Activated naive CD8-positive, alpha-beta T cell treated with anti-CD3 and anti-CD28 coated beads, Interleukin-2, amount 10 ng/mL, durations not matched to agents 7 days and 5 days (primary cell): ENCODE measurements at regions not wholly inside any gene's neighbourhood (a gene's known extent, or its start where the extent isn't known, plus 50 kb on each side); places are given as distances from the start of the nearest gene placed in this dataset.

Source experiments
- ATAC-seq: fragments of 150-1000 bp; cut with Tn5 transposase; one replicate; pipeline ENCODE4 v1.10.0; 2021; ENCODE audit warnings: low read depth, moderate library complexity
- POLR2A ChIA-PET: fragments of 350-600 bp; sonication (Branson Sonifier 250); formaldehyde crosslinking; loops from one replicate; lab custom pipeline; 2021; ENCODE audit warnings: antibody characterized with exemption; lab: Charles Lee
- DNase-seq: peaks from one replicate; pipeline ENCODE4 v3.0.0; 2021
- H3K27ac Mint-ChIP-seq: one replicate; pipeline ENCODE4 v1.8.0; 2022; ENCODE audit warnings: mild to moderate bottlenecking, mixed read lengths
- H3K27me3 Mint-ChIP-seq: one replicate; pipeline ENCODE4 v1.8.0; 2022; ENCODE audit warnings: mild to moderate bottlenecking, moderate library complexity, mixed read lengths
- H3K36me3 Mint-ChIP-seq: one replicate; pipeline ENCODE4 v1.8.0; 2021; ENCODE audit warnings: mild to moderate bottlenecking, mixed read lengths
- H3K4me1 Mint-ChIP-seq: one replicate; pipeline ENCODE4 v1.8.0; 2021; ENCODE audit warnings: mixed read lengths
- H3K4me3 Mint-ChIP-seq: one replicate; pipeline ENCODE4 v1.8.0; 2022; ENCODE audit warnings: mild to moderate bottlenecking, moderate library complexity, mixed read lengths
- H3K9me3 Mint-ChIP-seq: one replicate; pipeline ENCODE4 v1.8.0; 2021; ENCODE audit warnings: mixed read lengths

- H3K4me3 Mint-ChIP-seq: no peak overlapping the region
- H3K27ac Mint-ChIP-seq: no peak overlapping the region
- ATAC-seq: no peak
- H3K9me3 Mint-ChIP-seq: peaks cover 14% of the 10 kb centered on the region
- H3K36me3 Mint-ChIP-seq: no peaks in the 10 kb centered on the region
- no peaks in the 10 kb centered on the region for H3K27me3 Mint-ChIP-seq
- H3K4me1 Mint-ChIP-seq: no peaks in the 10 kb centered on the region
- POLR2A ChIA-PET: no interaction called here
- DNase-seq: no peak
These were observed 93.8 kb downstream of the GLRX3 start for GRCh38 chr10:130230036-130230435.

DNA sequence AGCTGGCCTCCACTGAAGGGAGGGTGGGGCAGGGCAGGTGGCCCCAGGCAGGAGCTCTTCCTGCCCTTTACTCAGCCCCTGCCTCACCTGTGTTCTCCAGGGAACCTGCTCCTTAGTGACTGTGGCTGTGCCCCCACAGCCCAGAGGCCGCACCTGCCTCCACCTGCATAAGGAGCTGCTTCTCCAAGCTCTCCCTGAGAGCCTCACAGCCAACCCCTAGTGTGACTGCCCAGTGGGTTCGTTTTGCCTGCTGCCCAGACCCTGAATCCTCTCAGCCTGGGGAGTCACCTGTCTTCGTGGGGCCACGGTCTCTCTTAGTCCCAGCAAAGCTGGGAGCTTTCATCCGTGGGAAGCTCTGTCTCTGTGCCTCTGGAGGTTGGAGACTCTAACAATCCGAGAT, 94.4 kb downstream of the GLRX3 start:
- POLR2A ChIA-PET: no interaction called here
- H3K4me1 Mint-ChIP-seq: no peaks in the 10 kb centered on the region
- H3K27me3 Mint-ChIP-seq: no peaks in the 10 kb centered on the region
- H3K9me3 Mint-ChIP-seq: peaks cover 14% of the 10 kb centered on the region
- H3K27ac Mint-ChIP-seq: no peak overlapping the region
- H3K4me3 Mint-ChIP-seq: no peak overlapping the region
- DNase-seq: no peak
- no peaks in the 10 kb centered on the region for H3K36me3 Mint-ChIP-seq
- ATAC-seq: no peak

GRCh38 chr10:130231251-130231741, 95.1 kb downstream of the GLRX3 start:
- Mint-ChIP-seq H3K36me3 (no peaks in the 10 kb centered on the region), H3K27me3 (peaks cover 1% of the 10 kb centered on the region), H3K27ac (no peak overlapping the region), H3K4me3 (no peak overlapping the region), H3K9me3 (peaks cover 14% of the 10 kb centered on the region), H3K4me1 (no peaks in the 10 kb centered on the region)
- POLR2A ChIA-PET: no interaction called here
- DNase-seq: no peak
- no peak for ATAC-seq

GRCh38 chr10:130232166-130233034, 96.2 kb downstream of the GLRX3 start:
- H3K4me3 Mint-ChIP-seq: no peak overlapping the region
- POLR2A ChIA-PET: no interaction called here
- no peak overlapping the region for H3K27ac Mint-ChIP-seq
- no peaks in the 10 kb centered on the region for H3K4me1 Mint-ChIP-seq
- no peaks in the 10 kb centered on the region for H3K36me3 Mint-ChIP-seq
- H3K27me3 Mint-ChIP-seq: peaks cover 5% of the 10 kb centered on the region
- ATAC-seq: no peak
- peaks cover 6% of the 10 kb centered on the region for H3K9me3 Mint-ChIP-seq
- no peak for DNase-seq

GRCh38 chr10:130233035-130233360, 96.8 kb downstream of the GLRX3 start:
- POLR2A ChIA-PET: no interaction called here
- ATAC-seq: no peak
- Mint-ChIP-seq H3K36me3 (no peaks in the 10 kb centered on the region), H3K4me3 (no peak overlapping the region), H3K9me3 (peaks cover 5% of the 10 kb centered on the region), H3K27ac (no peak overlapping the region), H3K4me1 (no peaks in the 10 kb centered on the region), H3K27me3 (peaks cover 10% of the 10 kb centered on the region)
- no peak for DNase-seq

DNA sequence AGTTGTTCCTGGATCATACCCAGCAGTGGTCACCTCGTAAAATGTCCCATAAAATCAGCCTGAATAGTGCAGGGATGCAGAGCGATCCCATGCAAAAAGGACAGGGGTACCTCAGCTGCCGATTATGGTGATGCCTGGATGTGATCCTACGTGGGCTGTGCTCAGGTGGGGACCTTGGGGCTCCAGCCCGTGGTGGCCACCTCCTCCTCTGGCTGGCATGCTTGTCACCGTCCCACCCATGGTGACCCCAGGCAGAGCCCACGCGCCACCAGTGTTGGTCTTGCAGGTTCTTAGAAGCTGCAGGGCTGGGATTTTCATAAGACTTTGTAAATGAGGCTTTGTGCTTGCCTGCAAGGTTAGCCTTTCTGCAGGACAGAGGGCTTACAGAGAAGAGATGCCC, 97.2 kb downstream of the GLRX3 start:
- no peaks in the 10 kb centered on the region for H3K4me1 Mint-ChIP-seq
- H3K36me3 Mint-ChIP-seq: no peaks in the 10 kb centered on the region
- ATAC-seq: no peak
- POLR2A ChIA-PET: no interaction called here
- peaks cover 1% of the 10 kb centered on the region for H3K9me3 Mint-ChIP-seq
- no peak for DNase-seq
- H3K27ac Mint-ChIP-seq: no peak overlapping the region
- peaks cover 14% of the 10 kb centered on the region for H3K27me3 Mint-ChIP-seq
- H3K4me3 Mint-ChIP-seq: no peak overlapping the region

DNA sequence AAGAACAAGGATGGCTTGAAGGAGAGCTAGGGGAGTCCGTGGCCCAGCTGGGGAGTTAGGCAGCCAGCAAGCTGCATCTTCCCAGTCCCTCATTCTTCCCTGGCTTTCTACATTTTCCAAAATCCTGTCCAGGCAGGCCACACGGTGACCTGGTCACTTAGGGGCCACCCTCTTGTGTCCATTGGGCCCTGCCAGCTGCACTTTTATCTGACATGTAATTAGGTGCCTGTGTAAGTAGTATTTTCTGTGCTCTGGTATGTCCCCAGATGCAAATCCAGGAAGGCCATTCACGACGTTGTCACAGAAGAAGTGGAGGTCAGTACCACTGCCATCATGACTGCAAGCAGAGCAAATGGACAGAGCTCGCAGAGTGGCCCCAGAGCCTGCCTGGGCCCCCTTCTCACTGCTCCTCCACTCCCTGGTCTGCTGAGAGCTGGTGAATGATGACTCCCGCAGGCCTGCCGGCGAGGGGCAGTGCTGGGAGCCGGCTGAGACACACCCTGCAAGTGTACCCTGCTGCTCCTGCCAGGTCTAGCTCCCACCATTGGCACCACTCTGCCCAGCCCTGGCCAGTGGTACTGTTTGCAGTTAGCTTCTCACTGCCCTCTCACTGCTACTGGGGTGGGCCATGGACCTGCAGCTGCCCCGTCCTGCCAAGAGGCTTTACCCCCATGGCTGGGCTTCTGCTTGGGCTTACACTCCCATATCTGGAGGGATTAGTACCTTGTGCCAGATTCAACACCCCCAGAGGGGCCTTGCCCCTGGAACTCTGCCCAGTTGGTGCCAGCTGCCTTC, 98.2 kb downstream of the GLRX3 start:
- H3K27ac Mint-ChIP-seq: no peak overlapping the region
- no peak overlapping the region for H3K4me3 Mint-ChIP-seq
- ATAC-seq (no peak), DNase-seq (no peak)
- H3K27me3 Mint-ChIP-seq: peaks cover 22% of the 10 kb centered on the region
- POLR2A ChIA-PET: no interaction called here
- no peaks in the 10 kb centered on the region for H3K36me3 Mint-ChIP-seq
- H3K4me1 Mint-ChIP-seq: no peaks in the 10 kb centered on the region
- peaks cover 2% of the 10 kb centered on the region for H3K9me3 Mint-ChIP-seq

DNA sequence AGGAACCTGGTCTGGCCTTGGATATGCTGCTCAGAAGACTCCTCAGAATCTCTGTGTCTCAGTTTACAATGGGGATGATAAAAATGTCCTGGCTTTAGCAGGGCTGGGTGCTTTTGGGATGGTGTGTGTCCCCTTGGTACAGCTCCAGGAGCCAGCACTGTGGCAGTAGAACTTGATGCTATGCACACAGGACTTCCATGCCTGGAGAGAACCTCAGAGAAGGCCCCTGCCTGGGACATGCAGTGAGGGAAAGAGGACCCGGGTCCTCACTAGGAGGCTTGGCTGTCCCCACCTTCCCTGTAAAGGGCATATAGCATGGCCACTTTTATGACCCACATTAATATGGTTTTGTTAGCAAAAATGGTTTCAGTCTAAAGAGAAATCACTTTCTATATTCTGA, 100.5 kb downstream of the GLRX3 start:
- Mint-ChIP-seq H3K27ac (no peak overlapping the region), H3K27me3 (peaks cover 40% of the 10 kb centered on the region), H3K36me3 (peaks cover 2% of the 10 kb centered on the region), H3K4me1 (no peaks in the 10 kb centered on the region), H3K9me3 (peaks cover 5% of the 10 kb centered on the region), H3K4me3 (no peak overlapping the region)
- DNase-seq (no peak), ATAC-seq (no peak)
- POLR2A ChIA-PET: no interaction called here

GRCh38 chr10:130240409-130240808, 104.2 kb downstream of the GLRX3 start:
- POLR2A ChIA-PET: no interaction called here
- ATAC-seq: no peak
- Mint-ChIP-seq H3K9me3 (peaks cover 10% of the 10 kb centered on the region), H3K4me3 (no peak overlapping the region), H3K27me3 (peaks cover 56% of the 10 kb centered on the region), H3K4me1 (peaks cover 8% of the 10 kb centered on the region), H3K36me3 (peaks cover 2% of the 10 kb centered on the region), H3K27ac (no peak overlapping the region)
- no peak for DNase-seq

DNA sequence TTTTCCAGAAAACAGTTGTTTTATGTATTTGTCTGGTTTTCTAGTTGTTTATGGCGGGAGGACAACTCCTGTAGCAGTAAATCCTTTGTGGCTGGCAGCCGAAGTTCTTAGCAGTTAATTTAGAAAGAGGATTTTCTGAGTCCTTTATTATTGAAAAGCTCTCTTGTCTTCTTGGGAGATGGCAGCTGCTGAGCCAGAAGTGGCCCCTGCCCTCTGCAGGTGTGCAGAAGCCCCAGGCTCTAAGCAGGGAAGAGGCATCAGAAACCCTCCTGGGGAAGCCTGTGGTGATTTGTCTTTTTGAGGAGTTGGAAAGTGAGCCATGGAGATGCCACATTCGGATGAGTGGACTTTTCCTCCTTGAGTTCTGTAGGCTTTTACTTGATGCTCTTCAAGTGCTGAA, 106.3 kb downstream of the GLRX3 start:
- H3K9me3 Mint-ChIP-seq: peaks cover 13% of the 10 kb centered on the region
- ATAC-seq (no peak), DNase-seq (no peak)
- no peak overlapping the region for H3K27ac Mint-ChIP-seq
- H3K4me1 Mint-ChIP-seq: peaks cover 8% of the 10 kb centered on the region
- H3K4me3 Mint-ChIP-seq: no peak overlapping the region
- H3K36me3 Mint-ChIP-seq: peaks cover 2% of the 10 kb centered on the region
- POLR2A ChIA-PET: no interaction called here
- H3K27me3 Mint-ChIP-seq: peaks cover 54% of the 10 kb centered on the region

- no peak for ATAC-seq
- H3K36me3 Mint-ChIP-seq: peaks cover 2% of the 10 kb centered on the region
- no peak for DNase-seq
- H3K27ac Mint-ChIP-seq: no peak overlapping the region
- H3K4me3 Mint-ChIP-seq: peak overlapping the region; percentile 22
- peaks cover 13% of the 10 kb centered on the region for H3K9me3 Mint-ChIP-seq
- POLR2A ChIA-PET: no interaction called here
- H3K27me3 Mint-ChIP-seq: peaks cover 53% of the 10 kb centered on the region
- peaks cover 8% of the 10 kb centered on the region for H3K4me1 Mint-ChIP-seq
These were observed 106.8 kb downstream of the GLRX3 start for GRCh38 chr10:130243015-130243414.

DNA sequence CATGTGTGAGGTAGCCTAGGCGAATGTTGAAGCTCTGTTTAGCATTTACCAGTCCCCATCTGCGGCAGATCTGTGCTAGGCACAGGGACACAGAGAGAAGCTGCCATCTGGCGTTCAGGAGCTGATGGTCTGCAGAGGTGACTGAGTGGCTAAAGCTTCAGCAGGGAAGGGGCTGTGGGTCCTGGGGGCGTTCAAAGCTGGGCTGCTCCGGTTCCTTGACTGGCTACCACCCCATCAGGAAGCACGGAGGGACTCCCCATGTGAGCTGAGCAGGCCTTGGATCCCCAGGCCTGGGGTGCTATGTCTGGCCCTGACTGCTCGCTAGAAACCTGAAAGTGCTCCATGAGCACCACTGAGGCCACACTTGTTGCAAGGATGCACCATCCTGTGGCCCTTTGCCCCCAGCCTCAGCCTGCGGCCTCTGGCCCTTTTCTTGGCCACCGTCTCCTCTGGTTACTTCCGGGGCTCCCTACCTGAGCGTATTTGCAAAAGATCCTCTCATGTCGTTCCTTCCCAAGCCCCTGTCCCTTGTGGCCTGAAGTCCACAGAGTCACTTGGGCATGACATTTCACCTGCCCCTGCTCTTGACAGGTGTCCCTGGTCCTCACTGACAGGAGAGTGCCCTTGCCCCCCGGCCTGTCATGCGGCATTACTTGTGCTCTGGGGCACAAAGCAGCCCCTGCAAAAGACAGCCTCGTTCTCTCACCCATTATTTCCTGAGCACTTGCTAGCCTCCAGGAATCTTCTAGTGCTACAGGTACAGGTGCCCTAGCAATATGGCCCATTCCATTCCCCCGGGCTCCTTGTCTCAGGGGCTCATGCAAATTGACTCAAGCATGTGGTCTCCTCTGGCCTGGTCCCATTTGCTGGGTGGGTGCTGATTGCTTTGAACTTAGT, 108.1 kb downstream of the GLRX3 start:
- no peak overlapping the region for H3K27ac Mint-ChIP-seq
- H3K27me3 Mint-ChIP-seq: peaks cover 41% of the 10 kb centered on the region
- ATAC-seq (no peak), DNase-seq (no peak)
- H3K4me3 Mint-ChIP-seq: no peak overlapping the region
- H3K36me3 Mint-ChIP-seq: peaks cover 2% of the 10 kb centered on the region
- POLR2A ChIA-PET: no interaction called here
- H3K4me1 Mint-ChIP-seq: peaks cover 8% of the 10 kb centered on the region
- peaks cover 11% of the 10 kb centered on the region for H3K9me3 Mint-ChIP-seq

DNA sequence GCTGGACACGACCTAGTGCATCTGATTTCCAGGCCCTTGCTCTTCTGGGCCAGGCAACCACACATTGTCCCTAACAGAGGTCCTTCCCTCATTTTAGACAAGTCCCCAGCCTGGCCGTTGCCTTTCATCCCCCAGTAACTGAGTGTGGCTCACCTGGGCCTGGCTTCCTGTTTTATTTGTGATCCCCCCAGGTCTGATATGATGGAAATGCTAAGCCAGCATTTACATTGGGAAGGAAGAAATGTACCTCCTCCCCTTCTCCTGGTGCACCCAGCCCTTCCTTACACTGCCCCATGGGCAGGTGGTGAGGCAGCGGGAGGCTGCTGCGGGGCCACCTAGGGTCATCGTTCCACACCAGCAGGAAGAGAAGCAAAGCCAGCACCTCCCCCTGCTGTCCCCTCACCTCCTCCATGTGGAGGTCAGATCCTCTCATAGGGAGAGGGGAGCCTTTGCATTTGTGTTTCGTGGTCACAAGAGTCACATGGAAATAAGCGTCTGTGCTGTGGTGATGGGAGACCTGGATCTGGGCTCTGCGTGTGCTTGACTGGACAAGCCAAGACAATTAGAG, 108.8 kb downstream of the GLRX3 start:
- no peak overlapping the region for H3K4me3 Mint-ChIP-seq

More for the DNA sequence above, 108.8 kb downstream of the GLRX3 start:
- POLR2A ChIA-PET: no interaction called here
- peaks cover 36% of the 10 kb centered on the region for H3K27me3 Mint-ChIP-seq
- H3K4me1 Mint-ChIP-seq: peaks cover 8% of the 10 kb centered on the region
- peaks cover 2% of the 10 kb centered on the region for H3K36me3 Mint-ChIP-seq
- ATAC-seq: no peak
- DNase-seq: no peak
- H3K9me3 Mint-ChIP-seq: peaks cover 11% of the 10 kb centered on the region
- no peak overlapping the region for H3K27ac Mint-ChIP-seq
